ENCODE measurements at regions not wholly inside any gene's neighbourhood (a gene's known extent, or its start where the extent isn't known, plus 50 kb on each side); places are given as distances from the start of the nearest gene placed in this dataset.

- no peak for TF ChIP-seq POLR2AphosphoS5 (IDR thresholded peaks at IDR 0.05; ENCODE audit: low read depth, low read length)
- TF ChIP-seq TAF1 (IDR thresholded peaks at IDR 0.05; ENCODE audit: borderline replicate concordance, low read depth, low read length) = no peak
- TF ChIP-seq POLR2A (IDR thresholded peaks at IDR 0.05; ENCODE audit: low read depth, low read length) = no peak
Observed at GRCh38 chr18:56139792-56140254, 498.6 kb downstream of the TXNL1 start.

Data from GM12892 (cell line).